KMS-11 (cell line): ENCODE measurements at regions not wholly inside any gene's neighbourhood (a gene's known extent, or its start where the extent isn't known, plus 50 kb on each side); places are given as distances from the start of the nearest gene placed in this dataset.

ENCODE experiments used
- H2AFZ ChIP-seq: fragments of 200-600 bp; sonication (generic); 2 replicates; pipeline ENCODE4 v1.6.1; 2016; ENCODE audit warnings: antibody characterized with exemption, mixed run types, low read depth
- H3K27ac ChIP-seq: fragments of 200-600 bp; sonication (generic); 2 replicates; pipeline ENCODE4 v1.6.1; 2016; ENCODE audit warnings: mild to moderate bottlenecking, mixed run types
- H3K27me3 ChIP-seq: fragments of 200-600 bp; sonication (generic); 2 replicates; pipeline ENCODE4 v1.6.1; 2017; ENCODE audit warnings: mild to moderate bottlenecking, low read depth, mixed run types, moderate library complexity; ENCODE audit not compliant: insufficient read depth
- H3K36me3 ChIP-seq: fragments of 200-600 bp; sonication (generic); 2 replicates; pipeline ENCODE4 v1.6.1; 2017; ENCODE audit warnings: mild to moderate bottlenecking, mixed run types; ENCODE audit not compliant: insufficient read depth
- H3K4me1 ChIP-seq: fragments of 200-600 bp; sonication (generic); 2 replicates; pipeline ENCODE4 v1.6.1; 2016; ENCODE audit warnings: mild to moderate bottlenecking, low read depth, mixed run types; ENCODE audit not compliant: poor library complexity, severe bottlenecking
- H3K4me2 ChIP-seq: fragments of 200-600 bp; sonication (generic); 2 replicates; pipeline ENCODE4 v1.7.0; 2016; ENCODE audit warnings: mild to moderate bottlenecking, mixed run types
- H3K4me3 ChIP-seq: fragments of 200-600 bp; sonication (generic); IDR thresholded peaks from 2 replicates; pipeline ENCODE4 v1.6.1; 2017; ENCODE audit warnings: low read depth, low read length, mixed read lengths; ENCODE audit not compliant: insufficient read depth
- H3K79me2 ChIP-seq: fragments of 200-600 bp; sonication (generic); 2 replicates; pipeline ENCODE4 v1.6.1; 2016; ENCODE audit warnings: low read depth, mixed run types; ENCODE audit not compliant: insufficient read depth
- H3K9ac ChIP-seq: fragments of 200-600 bp; sonication (generic); 2 replicates; pipeline ENCODE4 v1.6.1; 2016; ENCODE audit warnings: mild to moderate bottlenecking, mixed run types
- H4K20me1 ChIP-seq: fragments of 200-600 bp; sonication (generic); 2 replicates; pipeline ENCODE4 v1.6.1; 2016; ENCODE audit warnings: mild to moderate bottlenecking, mixed run types; ENCODE audit not compliant: insufficient read depth
- CTCF ChIP-seq: fragments of 200-600 bp; sonication (generic); conservative IDR thresholded peaks from 2 replicates; pipeline ENCODE4 v1.6.1; 2017; ENCODE audit warnings: low read depth, mild to moderate bottlenecking, antibody characterized with exemption, low read length, moderate library complexity, mixed read lengths

- Histone ChIP-seq H3K9ac (no peak overlapping the region), H3K4me3 (no peak overlapping the region), H3K36me3 (no peaks in the 10 kb centered on the region), H3K79me2 (no peaks in the 10 kb centered on the region), H3K27ac (no peak overlapping the region), H2AFZ (no peak overlapping the region), H3K4me2 (no peak overlapping the region), H3K27me3 (no peaks in the 10 kb centered on the region), H4K20me1 (no peaks in the 10 kb centered on the region), H3K4me1 (no peaks in the 10 kb centered on the region)
- no peak for TF ChIP-seq CTCF
These were observed 63.5 kb upstream of the ASCC3 start for GRCh38 chr6:100944644-100945043.

GRCh38 chr6:100946021-100946540, 65.0 kb upstream of the ASCC3 start:
- H3K4me1 ChIP-seq: no peaks in the 10 kb centered on the region
- no peak for TF ChIP-seq CTCF
- H3K4me2 ChIP-seq: no peak overlapping the region
- no peak overlapping the region for H2AFZ ChIP-seq
- H3K4me3 ChIP-seq: no peak overlapping the region
- H3K27ac ChIP-seq: no peak overlapping the region
- no peaks in the 10 kb centered on the region for H3K79me2 ChIP-seq
- no peaks in the 10 kb centered on the region for H4K20me1 ChIP-seq
- H3K9ac ChIP-seq: no peak overlapping the region
- H3K27me3 ChIP-seq: no peaks in the 10 kb centered on the region
- no peaks in the 10 kb centered on the region for H3K36me3 ChIP-seq

GRCh38 chr6:100946711-100947110, 65.6 kb upstream of the ASCC3 start:
- no peak overlapping the region for H3K9ac ChIP-seq
- H3K4me1 ChIP-seq: no peaks in the 10 kb centered on the region
- H3K27ac ChIP-seq: no peak overlapping the region
- H3K79me2 ChIP-seq: no peaks in the 10 kb centered on the region
- H3K4me2 ChIP-seq: no peak overlapping the region
- H2AFZ ChIP-seq: no peak overlapping the region
- no peaks in the 10 kb centered on the region for H3K36me3 ChIP-seq
- no peak overlapping the region for H3K4me3 ChIP-seq
- no peak for TF ChIP-seq CTCF
- H3K27me3 ChIP-seq: no peaks in the 10 kb centered on the region
- H4K20me1 ChIP-seq: no peaks in the 10 kb centered on the region

GRCh38 chr6:100948381-100949133, 67.4 kb upstream of the ASCC3 start:
- no peaks in the 10 kb centered on the region for H3K4me1 ChIP-seq
- H3K36me3 ChIP-seq: no peaks in the 10 kb centered on the region
- no peak overlapping the region for H3K4me2 ChIP-seq
- no peak for TF ChIP-seq CTCF
- H4K20me1 ChIP-seq: no peaks in the 10 kb centered on the region
- H3K79me2 ChIP-seq: no peaks in the 10 kb centered on the region
- no peaks in the 10 kb centered on the region for H3K27me3 ChIP-seq
- H3K9ac ChIP-seq: no peak overlapping the region
- H3K4me3 ChIP-seq: no peak overlapping the region
- H3K27ac ChIP-seq: no peak overlapping the region
- no peak overlapping the region for H2AFZ ChIP-seq
